Rectal smooth muscle tissue (tissue), 1 donor: ENCODE measurements at regions not wholly inside any gene's neighbourhood (a gene's known extent, or its start where the extent isn't known, plus 50 kb on each side); places are given as distances from the start of the nearest gene placed in this dataset.

Experiments
- H3K27ac ChIP-seq: one replicate; pipeline ENCODE4 v1.7.0; 2013; ENCODE audit warnings: low read depth, low read length, inconsistent platforms
- H3K27me3 ChIP-seq: one replicate; pipeline ENCODE4 v1.7.0; 2013; ENCODE audit warnings: low read length; ENCODE audit not compliant: control insufficient read depth, insufficient read depth
- H3K36me3 ChIP-seq: one replicate; pipeline ENCODE4 v1.7.0; 2013; ENCODE audit warnings: low read length; ENCODE audit not compliant: control insufficient read depth, insufficient read depth
- H3K4me1 ChIP-seq: one replicate; pipeline ENCODE4 v1.7.0; 2013; ENCODE audit warnings: low read length; ENCODE audit not compliant: control insufficient read depth, insufficient read depth
- H3K4me3 ChIP-seq: one replicate; pipeline ENCODE4 v1.7.0; 2013; ENCODE audit warnings: low read length
- H3K9ac ChIP-seq: one replicate; pipeline ENCODE4 v1.7.0; 2013; ENCODE audit warnings: low read length

GRCh38 chr1:101308935-101309333 lies 72.1 kb downstream of the S1PR1 start:
- no peak overlapping the region for H3K27ac ChIP-seq

DNA sequence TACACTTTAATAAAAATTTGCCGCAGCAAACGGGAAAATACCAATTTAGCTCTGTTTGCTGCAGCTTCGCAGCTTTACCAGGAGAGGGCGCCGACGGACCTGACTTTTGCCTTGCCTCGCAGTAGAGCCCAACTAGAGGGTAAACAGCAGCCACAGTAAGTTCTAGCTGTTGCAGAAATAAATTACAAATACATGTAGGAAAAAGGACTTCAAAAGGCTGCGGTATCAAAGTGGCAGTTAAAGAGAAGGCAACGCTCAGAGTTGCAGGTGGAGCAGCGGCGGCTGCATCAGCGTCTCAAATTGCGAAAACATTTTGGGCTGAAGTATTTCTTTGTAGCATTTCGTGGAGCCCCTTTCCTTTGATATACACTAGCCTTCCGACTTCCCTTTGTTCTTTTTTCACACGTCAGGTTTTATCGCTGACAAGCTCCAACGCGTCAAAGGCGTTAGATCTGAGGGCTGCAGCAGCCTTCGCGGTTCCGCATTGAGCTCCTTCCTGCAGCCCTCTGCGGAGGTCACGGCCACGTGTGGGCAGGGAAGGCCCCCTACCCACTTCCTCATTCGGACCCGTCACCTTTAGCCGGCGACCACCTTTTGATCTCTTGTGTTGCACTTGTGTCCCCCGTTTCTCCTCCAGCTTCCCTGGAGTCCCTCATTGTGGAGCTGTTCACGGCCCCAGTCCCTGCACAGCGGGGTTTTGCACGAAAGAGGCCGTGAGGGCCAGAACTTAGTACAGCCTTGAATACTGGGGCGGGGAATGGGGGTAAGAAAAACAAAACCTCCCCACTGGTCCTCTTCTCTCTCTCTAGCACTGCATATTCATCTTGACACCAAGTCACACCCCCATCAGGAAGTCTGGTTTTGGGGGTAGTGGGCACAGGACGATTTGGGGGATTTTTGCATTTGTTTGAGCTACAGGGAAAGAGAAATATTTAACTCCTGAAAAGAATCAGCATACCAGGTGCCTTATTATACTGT lies 72.8 kb downstream of the S1PR1 start:
- Histone ChIP-seq H3K27me3 (no peaks in the 10 kb centered on the region), H3K27ac (no peak overlapping the region), H3K4me3 (peak overlapping the region; percentile 58), H3K4me1 (peaks cover 4% of the 10 kb centered on the region), H3K9ac (no peak overlapping the region), H3K36me3 (no peaks in the 10 kb centered on the region)

More at GRCh38 chr1:101308935-101309333, 72.1 kb downstream of the S1PR1 start:
- Histone ChIP-seq H3K36me3 (no peaks in the 10 kb centered on the region), H3K9ac (no peak overlapping the region), H3K4me3 (no peak overlapping the region), H3K4me1 (peaks cover 4% of the 10 kb centered on the region), H3K27me3 (no peaks in the 10 kb centered on the region)

- Histone ChIP-seq H3K4me1 (peaks cover 4% of the 10 kb centered on the region), H3K27me3 (no peaks in the 10 kb centered on the region), H3K27ac (no peak overlapping the region), H3K4me3 (no peak overlapping the region), H3K36me3 (no peaks in the 10 kb centered on the region), H3K9ac (no peak overlapping the region)
Measured at GRCh38 chr1:101310506-101310905, 73.7 kb downstream of the S1PR1 start.

GRCh38 chr1:101311146-101311920 lies 74.5 kb downstream of the S1PR1 start:
- H3K9ac ChIP-seq: no peak overlapping the region
- H3K4me1 ChIP-seq: peaks cover 4% of the 10 kb centered on the region
- H3K4me3 ChIP-seq: no peak overlapping the region
- no peak overlapping the region for H3K27ac ChIP-seq
- no peaks in the 10 kb centered on the region for H3K36me3 ChIP-seq
- H3K27me3 ChIP-seq: no peaks in the 10 kb centered on the region

GRCh38 chr1:101312147-101312546 lies 75.3 kb downstream of the S1PR1 start:
- Histone ChIP-seq H3K27ac (no peak overlapping the region), H3K4me1 (peaks cover 4% of the 10 kb centered on the region), H3K27me3 (no peaks in the 10 kb centered on the region), H3K4me3 (no peak overlapping the region), H3K36me3 (no peaks in the 10 kb centered on the region), H3K9ac (no peak overlapping the region)

DNA sequence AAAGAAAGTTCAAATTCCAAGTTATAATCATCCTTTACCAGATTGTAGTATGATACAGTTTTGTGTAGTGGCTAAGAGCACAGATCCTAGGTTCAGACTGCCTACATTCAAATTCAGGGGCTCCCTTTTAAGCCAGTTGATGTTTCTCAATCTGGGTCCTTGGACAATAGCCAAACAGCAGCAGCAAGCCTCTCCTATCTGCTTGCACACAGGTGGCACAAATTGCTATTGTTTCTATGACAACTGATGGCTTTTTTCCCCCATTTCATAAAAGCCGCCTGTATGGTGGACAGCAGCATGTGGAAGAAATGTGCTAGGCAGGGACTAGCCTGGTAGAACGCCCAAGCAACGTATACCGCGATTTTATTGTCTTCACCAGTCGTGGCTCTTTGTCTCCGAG lies 76.5 kb downstream of the S1PR1 start:
- H3K36me3 ChIP-seq: no peaks in the 10 kb centered on the region
- H3K4me1 ChIP-seq: peaks cover 4% of the 10 kb centered on the region
- no peak overlapping the region for H3K27ac ChIP-seq
- H3K9ac ChIP-seq: no peak overlapping the region
- H3K4me3 ChIP-seq: no peak overlapping the region
- H3K27me3 ChIP-seq: no peaks in the 10 kb centered on the region

GRCh38 chr1:101314244-101314643 lies 77.4 kb downstream of the S1PR1 start:
- Histone ChIP-seq H3K27me3 (no peaks in the 10 kb centered on the region), H3K4me1 (peaks cover 4% of the 10 kb centered on the region), H3K4me3 (no peak overlapping the region), H3K9ac (no peak overlapping the region), H3K36me3 (no peaks in the 10 kb centered on the region), H3K27ac (no peak overlapping the region)

DNA sequence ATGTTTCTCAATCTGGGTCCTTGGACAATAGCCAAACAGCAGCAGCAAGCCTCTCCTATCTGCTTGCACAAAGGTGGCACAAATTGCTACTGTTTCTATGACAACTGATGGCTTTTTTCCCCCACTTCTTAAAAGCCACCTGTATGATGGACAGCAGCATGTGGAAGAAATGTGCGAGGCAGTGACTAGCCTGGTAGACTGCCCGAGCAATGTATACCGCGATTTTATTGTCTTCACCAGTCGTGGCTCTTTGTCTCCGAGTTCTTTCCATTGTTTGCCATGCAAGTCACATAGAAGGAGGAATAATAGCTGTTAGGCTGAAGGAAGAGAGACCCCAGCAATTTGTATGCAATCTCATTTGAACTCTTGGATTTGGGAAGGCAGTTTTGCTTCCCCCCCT lies 79.4 kb downstream of the S1PR1 start:
- Histone ChIP-seq H3K27me3 (no peaks in the 10 kb centered on the region), H3K4me1 (no peaks in the 10 kb centered on the region), H3K36me3 (no peaks in the 10 kb centered on the region), H3K9ac (no peak overlapping the region), H3K4me3 (no peak overlapping the region), H3K27ac (no peak overlapping the region)

DNA sequence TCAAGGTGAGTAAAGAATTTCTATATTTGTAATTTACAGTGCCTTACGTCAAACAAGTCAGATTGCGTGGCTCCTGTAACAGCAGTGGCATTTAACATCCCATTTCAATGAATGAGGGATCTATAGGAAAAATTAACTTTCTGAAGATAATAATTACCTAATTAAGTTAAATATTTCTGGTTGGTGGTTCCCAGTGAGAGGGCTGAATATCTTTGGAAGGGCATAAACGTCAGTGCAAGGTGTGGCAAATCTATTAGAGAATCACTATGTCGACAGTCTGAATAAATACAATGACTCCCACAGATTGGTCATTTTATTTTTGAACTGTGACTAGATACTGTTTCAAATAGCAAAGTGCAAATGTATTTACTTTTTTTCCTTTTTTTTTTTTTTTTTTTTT lies 80.0 kb downstream of the S1PR1 start:
- no peak overlapping the region for H3K9ac ChIP-seq
- H3K4me1 ChIP-seq: no peaks in the 10 kb centered on the region
- no peak overlapping the region for H3K4me3 ChIP-seq
- H3K36me3 ChIP-seq: no peaks in the 10 kb centered on the region
- no peaks in the 10 kb centered on the region for H3K27me3 ChIP-seq
- no peak overlapping the region for H3K27ac ChIP-seq

GRCh38 chr1:101317590-101317989 lies 80.8 kb downstream of the S1PR1 start:
- H3K36me3 ChIP-seq: no peaks in the 10 kb centered on the region
- no peak overlapping the region for H3K4me3 ChIP-seq
- H3K4me1 ChIP-seq: no peaks in the 10 kb centered on the region
- H3K9ac ChIP-seq: no peak overlapping the region
- no peaks in the 10 kb centered on the region for H3K27me3 ChIP-seq
- H3K27ac ChIP-seq: no peak overlapping the region

GRCh38 chr1:101323535-101323934 lies 86.7 kb downstream of the S1PR1 start:
- Histone ChIP-seq H3K4me3 (no peak overlapping the region), H3K9ac (no peak overlapping the region), H3K27me3 (no peaks in the 10 kb centered on the region), H3K36me3 (no peaks in the 10 kb centered on the region), H3K4me1 (no peaks in the 10 kb centered on the region), H3K27ac (no peak overlapping the region)

- Histone ChIP-seq H3K27me3 (no peaks in the 10 kb centered on the region), H3K4me1 (no peaks in the 10 kb centered on the region), H3K4me3 (no peak overlapping the region), H3K27ac (no peak overlapping the region), H3K36me3 (no peaks in the 10 kb centered on the region), H3K9ac (no peak overlapping the region)
Measured at GRCh38 chr1:101325144-101325543, 88.3 kb downstream of the S1PR1 start.
